ENCODE measurements at regions not wholly inside any gene's neighbourhood (a gene's known extent, or its start where the extent isn't known, plus 50 kb on each side); places are given as distances from the start of the nearest gene placed in this dataset.

- TF ChIP-seq CTCF (conservative IDR thresholded peaks at IDR 0.05; ENCODE audit: low read depth, low read length) = no peak
- TF ChIP-seq EZH2phosphoT487 (IDR thresholded peaks at IDR 0.05; ENCODE audit: borderline replicate concordance, low read length) = no peak
- no peak for TF ChIP-seq EZH2 (IDR thresholded peaks at IDR 0.05; ENCODE audit: low read length, unreplicated experiment)
Measured at GRCh38 chr5:89613222-89613956, 730.4 kb upstream of the MEF2C start.

Data from PC-3 (cell line).